Gastrocnemius medialis (tissue), 4 donors: ENCODE measurements at regions not wholly inside any gene's neighbourhood (a gene's known extent, or its start where the extent isn't known, plus 50 kb on each side); places are given as distances from the start of the nearest gene placed in this dataset.

ENCODE experiments used
- ATAC-seq, 2 donors: fragments of 150-250 bp; one replicate each; pipeline ENCODE4 v1.9.1; 2016
- DNase-seq, 2 donors: peaks; one replicate each; pipeline ENCODE4 v3.0.0-alpha.2; 2019
- H3K27ac ChIP-seq, 4 donors: fragments of 200-600 bp; sonication (generic); 1 replicate in 1 of 4; 2 replicates in 3 of 4; pipeline ENCODE4 v1.5.1; 2016 to 2018; ENCODE audit warnings: mild to moderate bottlenecking in 2 of 4, moderate library complexity in 1 of 4
- H3K27me3 ChIP-seq, 3 donors: fragments of 200-600 bp; sonication (generic) in 2 of 3; 1 replicate in 1 of 3; 2 replicates in 2 of 3; pipeline versions ENCODE4 v1.5.1 to v1.6.0; 2016 to 2019; ENCODE audit warnings: mild to moderate bottlenecking in 1 of 3, moderate library complexity in 1 of 3
- H3K36me3 ChIP-seq, 2 donors: fragments of 200-600 bp; sonication (generic) in 1 of 2; one replicate each; pipeline ENCODE4 v1.5.1; 2017 to 2018
- H3K4me1 ChIP-seq, 2 donors: fragments of 200-600 bp; sonication (generic) in 1 of 2; one replicate each; pipeline ENCODE4 v1.5.1; 2016 to 2017; ENCODE audit warnings: mild to moderate bottlenecking in 2 of 2
- H3K4me3 ChIP-seq, 4 donors: fragments of 200-600 bp; sonication (generic) in 3 of 4; 1 replicate in 1 of 4; 2 replicates in 3 of 4; pipeline ENCODE4 v1.5.1; 2016 to 2019; ENCODE audit warnings: mild to moderate bottlenecking in 2 of 4
- H3K9me3 ChIP-seq, 3 donors: fragments of 200-600 bp; sonication (generic) in 2 of 3; 1 replicate in 1 of 3; 2 replicates in 2 of 3; pipeline ENCODE4 v1.5.1; 2016 to 2019
- POLR2A ChIP-seq, 2 donors: fragments of 450-650 bp; IDR thresholded peaks; one replicate each; pipeline ENCODE4 v1.6.1; 2017; ENCODE audit warnings: antibody characterized with exemption in 2 of 2, mild to moderate bottlenecking in 2 of 2, moderate library complexity in 2 of 2
- in situ Hi-C, 4 donors: fragments of 200-750 bp; cut with MboI; loops; one replicate each; pipeline versions ENCODE4 v1.15.0 to v1.8.0; 2017; ENCODE audit warnings: low sequenced_read_pairs in 4 of 4
- intact Hi-C: fragments of 100-400 bp; cut with DNase I; formaldehyde crosslinking; loops from one replicate; pipeline ENCODE4 v1.15.1; 2023; ENCODE audit warnings: low total_unique reads
- TF ChIP-seq, protein P1 (sequence below), 5 experiments: fragments of 450-650 bp in 3 of 5; fragments of 200-600 bp in 2 of 5; sonication (generic) in 2 of 5; IDR thresholded peaks in 4 of 5; conservative IDR thresholded peaks in 1 of 5; 1 replicate in 4 of 5; 2 replicates in 1 of 5; pipeline ENCODE4 v1.5.1; 2016 to 2019; ENCODE audit warnings: antibody characterized with exemption in 5 of 5, mild to moderate bottlenecking in 3 of 5, moderate library complexity in 3 of 5

DNA sequence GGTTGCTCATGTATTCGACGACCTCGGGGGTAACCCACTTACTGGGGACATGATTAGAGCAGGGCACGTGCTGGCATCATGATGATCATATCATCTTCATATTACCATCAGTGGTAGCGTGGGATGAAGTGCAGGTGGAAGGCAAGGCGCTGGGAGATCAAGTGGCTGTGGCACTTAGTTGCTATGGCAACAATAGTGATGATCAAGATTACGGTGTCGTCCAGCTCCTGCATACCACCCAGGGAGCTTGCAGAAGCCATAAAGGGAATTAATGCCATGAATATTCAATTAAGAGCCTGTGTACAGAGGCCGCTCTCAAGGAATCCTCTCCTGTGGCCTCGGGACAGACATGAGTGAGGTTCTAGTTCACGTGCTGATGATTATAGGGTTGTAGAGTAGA, 237.2 kb upstream of the COPS8 start:
- H3K4me3 ChIP-seq = no peak overlapping the region
- ATAC-seq (no peak), DNase-seq (no peak)
- no peak overlapping the region for H3K27ac ChIP-seq
- no peaks in the 10 kb centered on the region for H3K27me3 ChIP-seq
- in situ Hi-C loops (no loop called here), intact Hi-C loops (no loop called here)
- TF ChIP-seq, protein P1, sequence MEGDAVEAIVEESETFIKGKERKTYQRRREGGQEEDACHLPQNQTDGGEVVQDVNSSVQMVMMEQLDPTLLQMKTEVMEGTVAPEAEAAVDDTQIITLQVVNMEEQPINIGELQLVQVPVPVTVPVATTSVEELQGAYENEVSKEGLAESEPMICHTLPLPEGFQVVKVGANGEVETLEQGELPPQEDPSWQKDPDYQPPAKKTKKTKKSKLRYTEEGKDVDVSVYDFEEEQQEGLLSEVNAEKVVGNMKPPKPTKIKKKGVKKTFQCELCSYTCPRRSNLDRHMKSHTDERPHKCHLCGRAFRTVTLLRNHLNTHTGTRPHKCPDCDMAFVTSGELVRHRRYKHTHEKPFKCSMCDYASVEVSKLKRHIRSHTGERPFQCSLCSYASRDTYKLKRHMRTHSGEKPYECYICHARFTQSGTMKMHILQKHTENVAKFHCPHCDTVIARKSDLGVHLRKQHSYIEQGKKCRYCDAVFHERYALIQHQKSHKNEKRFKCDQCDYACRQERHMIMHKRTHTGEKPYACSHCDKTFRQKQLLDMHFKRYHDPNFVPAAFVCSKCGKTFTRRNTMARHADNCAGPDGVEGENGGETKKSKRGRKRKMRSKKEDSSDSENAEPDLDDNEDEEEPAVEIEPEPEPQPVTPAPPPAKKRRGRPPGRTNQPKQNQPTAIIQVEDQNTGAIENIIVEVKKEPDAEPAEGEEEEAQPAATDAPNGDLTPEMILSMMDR (IDR thresholded peaks at IDR 0.05 in 4 of 5, conservative IDR thresholded peaks at IDR 0.05 in 1 of 5) = no peak
- no peak for TF ChIP-seq POLR2A (IDR thresholded peaks at IDR 0.05)
- H3K9me3 ChIP-seq = no peaks in the 10 kb centered on the region
- H3K36me3 ChIP-seq = no peaks in the 10 kb centered on the region
- peaks cover 12 to 14% of the 10 kb centered on the region in 2 donors for H3K4me1 ChIP-seq

DNA sequence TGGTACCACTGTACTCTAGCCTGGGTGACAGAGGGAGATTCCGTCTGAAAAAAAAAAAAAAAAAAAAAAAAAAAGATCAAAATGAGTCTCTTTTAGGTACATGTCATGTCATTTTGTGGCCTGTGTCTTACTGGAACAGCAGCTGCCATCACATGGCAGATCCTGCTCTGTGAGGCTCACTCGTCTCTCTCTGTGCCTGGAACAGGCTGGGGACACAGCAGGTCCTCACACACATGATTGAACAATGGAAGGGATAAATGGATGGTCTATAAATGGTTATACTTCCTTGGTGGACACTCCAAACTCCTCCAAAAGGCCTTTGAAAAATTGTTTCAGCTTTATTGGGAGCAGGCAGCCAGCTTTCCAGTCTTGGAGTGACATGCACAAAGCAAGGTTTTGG, 236.2 kb upstream of the COPS8 start:
- no peak for DNase-seq
- ATAC-seq = no peak
- in situ Hi-C loops = no loop called here
- Histone ChIP-seq H3K4me1 (peaks cover 14 to 19% of the 10 kb centered on the region in 2 donors), H3K9me3 (no peaks in the 10 kb centered on the region), H3K27me3 (no peaks in the 10 kb centered on the region), H3K4me3 (no peak overlapping the region), H3K27ac (no peak overlapping the region), H3K36me3 (no peaks in the 10 kb centered on the region)
- TF ChIP-seq POLR2A (IDR thresholded peaks at IDR 0.05) = no peak
- TF ChIP-seq, protein P1 (IDR thresholded peaks at IDR 0.05 in 4 of 5, conservative IDR thresholded peaks at IDR 0.05 in 1 of 5) = no peak
- intact Hi-C loops = no loop called here

DNA sequence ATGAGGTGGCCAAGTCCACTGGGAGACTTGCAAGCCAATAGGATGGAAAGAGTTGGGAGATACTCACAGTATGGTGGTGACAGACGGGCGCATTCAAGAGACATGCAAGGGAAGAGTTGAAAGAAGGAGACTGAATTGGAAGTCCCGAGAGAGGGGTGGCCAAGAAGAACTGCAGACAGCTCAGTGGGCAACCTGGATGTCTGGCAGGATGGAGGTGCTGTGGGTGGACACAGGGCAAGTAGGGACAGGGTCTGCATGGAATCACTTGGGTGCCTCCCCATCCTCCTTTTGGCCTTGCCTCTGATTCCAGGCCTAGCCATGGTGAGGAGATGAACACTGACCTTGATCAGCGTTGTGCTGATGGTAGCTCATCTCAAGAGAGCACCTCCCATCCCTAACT, 235.7 kb upstream of the COPS8 start:
- H3K36me3 ChIP-seq = no peaks in the 10 kb centered on the region
- no peaks in the 10 kb centered on the region for H3K27me3 ChIP-seq
- no peak for ATAC-seq
- TF ChIP-seq, protein P1 (IDR thresholded peaks at IDR 0.05 in 4 of 5, conservative IDR thresholded peaks at IDR 0.05 in 1 of 5) = no peak
- TF ChIP-seq POLR2A (IDR thresholded peaks at IDR 0.05) = no peak
- no peak overlapping the region for H3K27ac ChIP-seq
- H3K4me3 ChIP-seq = no peak overlapping the region
- in situ Hi-C loops (no loop called here), intact Hi-C loops (no loop called here)
- no peaks in the 10 kb centered on the region for H3K9me3 ChIP-seq
- DNase-seq = no peak
- peaks cover 14 to 19% of the 10 kb centered on the region in 2 donors for H3K4me1 ChIP-seq

DNA sequence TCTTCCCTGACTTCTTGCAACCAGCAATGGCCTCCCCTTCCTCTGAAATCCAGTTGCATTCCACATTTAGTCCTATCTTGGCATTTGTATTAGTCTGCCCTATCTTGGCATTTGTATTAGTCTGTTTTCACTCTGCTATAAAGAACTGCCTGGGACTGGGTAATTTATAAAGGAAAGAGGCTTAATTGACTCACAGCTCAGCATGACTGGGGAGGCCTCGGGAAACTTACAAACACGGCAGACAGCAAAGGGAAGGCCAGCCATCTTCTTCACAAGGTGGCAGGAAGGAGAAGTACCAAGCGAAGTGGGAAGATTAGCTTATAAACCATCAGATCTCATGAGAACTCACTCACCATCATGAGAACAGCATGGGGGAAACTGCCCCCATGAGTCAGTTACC, 234.5 kb upstream of the COPS8 start:
- no peak for DNase-seq
- no peaks in the 10 kb centered on the region for H3K27me3 ChIP-seq
- no peak overlapping the region for H3K4me3 ChIP-seq
- ATAC-seq = no peak
- TF ChIP-seq, protein P1 (IDR thresholded peaks at IDR 0.05 in 4 of 5, conservative IDR thresholded peaks at IDR 0.05 in 1 of 5) = no peak
- TF ChIP-seq POLR2A (IDR thresholded peaks at IDR 0.05) = no peak
- H3K27ac ChIP-seq = no peak overlapping the region
- in situ Hi-C loops (no loop called here), intact Hi-C loops (no loop called here)
- peaks cover 14 to 19% of the 10 kb centered on the region in 2 donors for H3K4me1 ChIP-seq
- no peaks in the 10 kb centered on the region for H3K9me3 ChIP-seq
- H3K36me3 ChIP-seq = no peaks in the 10 kb centered on the region
